A549 (cell line): ENCODE measurements at regions not wholly inside any gene's neighbourhood (a gene's known extent, or its start where the extent isn't known, plus 50 kb on each side); places are given as distances from the start of the nearest gene placed in this dataset.

Experiments used
- ATAC-seq, 2 experiments: fragments of 200-7000 bp in 1 of 2; fragments of >200 bp in 1 of 2; cut with Nextera tagmentation in 1 of 2; cut with Tn5 transposase in 1 of 2; 3 replicates each; pipeline versions ENCODE4 v1.8.0 to v1.9.1; 2018 to 2020; ENCODE audit warnings: mild to moderate bottlenecking in 1 of 2, moderate library complexity in 1 of 2
- CTCF ChIA-PET: fragments of 300-600 bp; sonication (Branson Sonifier 250); formaldehyde crosslinking; extraction: SDS; loops from one replicate; lab custom pipeline; 2021; ENCODE audit warnings: antibody characterized with exemption, inconsistent platforms; lab: Yijun Ruan, JAX
- POLR2A ChIA-PET: fragments of 350-600 bp; formaldehyde crosslinking; extraction: SDS; loops from one replicate; lab custom pipeline; 2021; ENCODE audit warnings: antibody characterized with exemption, inconsistent platforms; lab: Yijun Ruan, JAX
- DNase-seq, 2 experiments: peaks; one replicate each; pipeline versions ENCODE4 v3.0.0 to v3.0.0-alpha.2; 2011 to 2016; ENCODE audit warnings: low read depth in 1 of 2, low spot score in 1 of 2
- FAIRE-seq: peaks from 2 replicates; lab custom pipeline; 2011; peaks lifted over from hg19 to GRCh38; lab: Jason Lieb, UNC
- H3K27ac ChIP-seq, 2 experiments: fragments of >200 bp; sonication (Bioruptor Twin); formaldehyde crosslinking; 3 replicates each; pipeline ENCODE4 v1.5.1; 2016 to 2017
- H3K4me1 ChIP-seq: fragments of >200 bp; sonication (Bioruptor Twin); formaldehyde crosslinking; 3 replicates; pipeline ENCODE4 v1.6.1; 2016
- H3K4me2 ChIP-seq: fragments of >200 bp; sonication (Bioruptor Twin); formaldehyde crosslinking; 3 replicates; pipeline ENCODE4 v1.6.1; 2016
- H3K4me3 ChIP-seq: fragments of >200 bp; sonication (Bioruptor Twin); formaldehyde crosslinking; 3 replicates; pipeline ENCODE4 v1.5.1; 2016
- H3K9me3 ChIP-seq: fragments of >200 bp; sonication (Bioruptor Twin); formaldehyde crosslinking; 3 replicates; pipeline ENCODE4 v1.6.1; 2016
- CBX8 ChIP-seq: fragments of 200-600 bp; sonication (generic); IDR thresholded peaks from 2 replicates; pipeline ENCODE4 v1.6.1; 2016
- CEBPB ChIP-seq, 2 experiments: fragments of >200 bp in 1 of 2; sonication (Bioruptor Twin) in 1 of 2; formaldehyde crosslinking in 1 of 2; IDR thresholded peaks; 2 replicates each; pipeline ENCODE4 v1.6.1; 2012 to 2016
- CHD4 ChIP-seq: fragments of 200-600 bp; sonication (generic); IDR thresholded peaks from 2 replicates; pipeline ENCODE4 v1.6.1; 2016; ENCODE audit warnings: antibody characterized with exemption, mild to moderate bottlenecking, borderline replicate concordance
- EHMT2 ChIP-seq: fragments of 200-600 bp; sonication (generic); IDR thresholded peaks from 2 replicates; pipeline ENCODE4 v1.6.1; 2016; ENCODE audit warnings: antibody characterized with exemption, low read depth, mild to moderate bottlenecking, moderate library complexity
- ESRRA ChIP-seq: fragments of 150-350 bp; IDR thresholded peaks from 2 replicates; pipeline ENCODE4 v1.6.1; 2014; ENCODE audit warnings: mild to moderate bottlenecking, low read length, borderline replicate concordance
- FOSL2 ChIP-seq, 2 experiments: fragments of 450-650 bp in 1 of 2; fragments of >200 bp in 1 of 2; sonication (Bioruptor Twin) in 1 of 2; formaldehyde crosslinking; IDR thresholded peaks; 2 replicates each; pipeline versions ENCODE4 v1.5.0 to v1.6.1; 2016 to 2020; ENCODE audit warnings: mild to moderate bottlenecking in 1 of 2, moderate library complexity in 1 of 2
- HDAC2 ChIP-seq: fragments of 200-600 bp; sonication (generic); IDR thresholded peaks from 2 replicates; pipeline ENCODE4 v1.6.1; 2016
- HEYL ChIP-seq: fragments of 250-450 bp; sonication (Bioruptor Pico); IDR thresholded peaks from 2 replicates; pipeline ENCODE4 v1.8.0; 2021; ENCODE audit warnings: mild to moderate bottlenecking, moderate library complexity
- HOXA7 ChIP-seq: fragments of 250-450 bp; sonication (Bioruptor Pico); IDR thresholded peaks from 2 replicates; pipeline ENCODE4 v1.5.0; 2020; ENCODE audit warnings: mild to moderate bottlenecking, moderate library complexity
- HOXB13 ChIP-seq: fragments of 250-450 bp; sonication (Bioruptor Pico); IDR thresholded peaks from 2 replicates; pipeline ENCODE4 v1.5.0; 2020; ENCODE audit warnings: low read depth, mild to moderate bottlenecking, moderate library complexity
- JUN ChIP-seq, 2 experiments: fragments of >200 bp; sonication (Bioruptor Twin); formaldehyde crosslinking; IDR thresholded peaks; 2 replicates in 1 of 2; 3 replicates in 1 of 2; pipeline ENCODE4 v1.6.1; 2016 to 2017
- JUNB ChIP-seq: fragments of >200 bp; sonication (Bioruptor Twin); formaldehyde crosslinking; IDR thresholded peaks from 2 replicates; pipeline ENCODE4 v1.6.1; 2016
- KDM1A ChIP-seq: fragments of 200-600 bp; sonication (generic); IDR thresholded peaks from 2 replicates; pipeline ENCODE4 v1.6.1; 2016; ENCODE audit warnings: low read depth, mild to moderate bottlenecking
- MAFK ChIP-seq: fragments of 450-650 bp; IDR thresholded peaks from 2 replicates; pipeline ENCODE4 v1.6.1; 2014; ENCODE audit not compliant: partially characterized antibody
- MAZ ChIP-seq: fragments of 150-350 bp; IDR thresholded peaks from 2 replicates; pipeline ENCODE4 v1.6.1; 2014; ENCODE audit warnings: antibody characterized with exemption, low read depth, low read length, borderline replicate concordance
- NFE2L2 ChIP-seq: fragments of 150-350 bp; conservative IDR thresholded peaks from 2 replicates; pipeline ENCODE4 v1.6.1; 2014; ENCODE audit warnings: low read length
- NPAS2 ChIP-seq: fragments of 250-450 bp; sonication (Bioruptor Pico); IDR thresholded peaks from 2 replicates; pipeline ENCODE4 v1.8.0; 2022; ENCODE audit warnings: mild to moderate bottlenecking, moderate library complexity, borderline replicate concordance
- RAD21 ChIP-seq, 2 experiments: fragments of >200 bp in 1 of 2; sonication (Bioruptor Twin) in 1 of 2; formaldehyde crosslinking in 1 of 2; IDR thresholded peaks in 1 of 2; conservative IDR thresholded peaks in 1 of 2; 2 replicates in 1 of 2; 3 replicates in 1 of 2; pipeline ENCODE4 v1.6.1; 2012 to 2018; ENCODE audit warnings: inconsistent platforms in 1 of 2
- RARB ChIP-seq: fragments of 250-450 bp; sonication (Bioruptor Pico); IDR thresholded peaks from 2 replicates; pipeline ENCODE4 v1.8.0; 2021; ENCODE audit warnings: mild to moderate bottlenecking, moderate library complexity
- RCOR1 ChIP-seq: fragments of 150-350 bp; IDR thresholded peaks from 2 replicates; pipeline ENCODE4 v1.6.1; 2014; ENCODE audit warnings: antibody characterized with exemption, low read length, low read depth
- RNF2 ChIP-seq: fragments of 200-600 bp; sonication (generic); IDR thresholded peaks from 2 replicates; pipeline ENCODE4 v1.6.1; 2016; ENCODE audit warnings: low read depth, mild to moderate bottlenecking, antibody characterized with exemption, moderate library complexity, borderline replicate concordance
- TFCP2L1 ChIP-seq: fragments of 250-450 bp; sonication (Bioruptor Pico); IDR thresholded peaks from 2 replicates; pipeline ENCODE4 v1.5.0; 2021; ENCODE audit warnings: mild to moderate bottlenecking
- ZFP36 ChIP-seq: fragments of 450-650 bp; IDR thresholded peaks from 2 replicates; pipeline ENCODE4 v1.6.1; 2014; ENCODE audit warnings: borderline replicate concordance; ENCODE audit not compliant: partially characterized antibody
- ZNF302 ChIP-seq: fragments of 250-450 bp; sonication (Bioruptor Pico); IDR thresholded peaks from 2 replicates; pipeline ENCODE4 v1.9.0; 2021; ENCODE audit warnings: inconsistent platforms, mild to moderate bottlenecking, moderate library complexity
- ZSCAN20 ChIP-seq: fragments of 250-450 bp; sonication (Bioruptor Pico); IDR thresholded peaks from 2 replicates; pipeline ENCODE4 v1.8.0; 2022; ENCODE audit warnings: mild to moderate bottlenecking, moderate library complexity
- WGBS: methylation state at CpG from one replicate; pipeline ENCODE4 v1.1.6; 2017; ENCODE audit errors: missing lambda C conversion rate; 5-methylcytosine and 5-hydroxymethylcytosine counted together
- TF ChIP-seq, protein P1 (sequence below): IDR thresholded peaks from 2 replicates; pipeline ENCODE4 v1.6.1; 2012
- TF ChIP-seq, protein P2 (sequence below): fragments of >200 bp; sonication (Bioruptor Twin); formaldehyde crosslinking; IDR thresholded peaks from 3 replicates; pipeline ENCODE4 v1.6.1; 2016
- TF ChIP-seq, protein P3 (sequence below): fragments of 200-600 bp; sonication (generic); IDR thresholded peaks from 2 replicates; pipeline ENCODE4 v1.6.1; 2016; ENCODE audit warnings: antibody characterized with exemption, mild to moderate bottlenecking, moderate library complexity
- TF ChIP-seq, protein P4 (sequence below): fragments of 250-450 bp; sonication (Bioruptor Pico); IDR thresholded peaks from 2 replicates; pipeline ENCODE4 v1.5.0; 2021; ENCODE audit warnings: mild to moderate bottlenecking, moderate library complexity, borderline replicate concordance
- TF ChIP-seq, protein P5 (sequence below): IDR thresholded peaks from 2 replicates; pipeline ENCODE4 v1.6.1; 2012

GRCh38 chr3:139103484-139103883 lies 58.8 kb upstream of the PRR23C start:
- H3K9me3 ChIP-seq, result no peaks in the 10 kb centered on the region
- ATAC-seq, result no peak

GRCh38 chr3:139104062-139104461 lies 59.4 kb upstream of the PRR23C start:
- no peak for ATAC-seq
- FAIRE-seq, result no peak
- TF ChIP-seq CHD4, result no peak
- TF ChIP-seq ZNF302 (CRISPR knock-in tag), result no peak
- TF ChIP-seq HEYL (CRISPR knock-in tag), result no peak
- no peak for TF ChIP-seq NPAS2 (CRISPR knock-in tag)
- TF ChIP-seq ZSCAN20 (CRISPR knock-in tag), result no peak
- no peak for TF ChIP-seq MAZ
- TF ChIP-seq, protein P1, sequence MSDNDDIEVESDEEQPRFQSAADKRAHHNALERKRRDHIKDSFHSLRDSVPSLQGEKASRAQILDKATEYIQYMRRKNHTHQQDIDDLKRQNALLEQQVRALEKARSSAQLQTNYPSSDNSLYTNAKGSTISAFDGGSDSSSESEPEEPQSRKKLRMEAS, result no peak
- no peak for TF ChIP-seq RNF2
- TF ChIP-seq JUNB, result no peak
- TF ChIP-seq TFCP2L1 (CRISPR knock-in tag), result no peak
- no peak for TF ChIP-seq JUN (IDR thresholded peaks at IDR 0.05)
- TF ChIP-seq FOSL2 (IDR thresholded peaks at IDR 0.05), result no peak
- no peak for TF ChIP-seq FOSL2 (CRISPR knock-in tag; IDR thresholded peaks at IDR 0.05)
- no peak for TF ChIP-seq MAFK
- TF ChIP-seq HDAC2, result no peak
- TF ChIP-seq RAD21 (conservative IDR thresholded peaks at IDR 0.05 in 1 of 2, IDR thresholded peaks at IDR 0.05 in 1 of 2), result no peak
- no peak for TF ChIP-seq KDM1A
- no peak for TF ChIP-seq HOXB13 (CRISPR knock-in tag)
- POLR2A ChIA-PET, result no interaction called here
- CTCF ChIA-PET, result interaction anchor here (0.9 to 1.9 kb wide), 2 partner anchors 8 to 10 kb away, joined by 6 to 8 read pairs; no protein-coding TSS in a partner anchor
- no peak for DNase-seq
- 47% methylated on average over 5 of the region's 5 CpGs for WGBS
- no peak overlapping the region for H3K4me3 ChIP-seq
- H3K4me1 ChIP-seq, result no peaks in the 10 kb centered on the region
- H3K9me3 ChIP-seq, result no peaks in the 10 kb centered on the region
- no peak overlapping the region for H3K27ac ChIP-seq
- no peak overlapping the region for H3K4me2 ChIP-seq

More at GRCh38 chr3:139103484-139103883, 58.8 kb upstream of the PRR23C start:
- FAIRE-seq (no peak), DNase-seq (no peak)
- ChIA-PET POLR2A (no interaction called here), CTCF (interaction anchor here (0.9 to 5.9 kb wide), 3 partner anchors 8 to 247 kb away, joined by 4 to 27 read pairs (median 8); no protein-coding TSS in a partner anchor)
- Histone ChIP-seq H3K27ac (no peak overlapping the region), H3K4me2 (no peak overlapping the region), H3K4me1 (no peaks in the 10 kb centered on the region), H3K4me3 (no peak overlapping the region)
- WGBS, result 39% methylated on average over 4 of the region's 4 CpGs
- no peak for TF ChIP-seq HOXA7
- TF ChIP-seq, protein P1, result no peak
- TF ChIP-seq, protein P2, sequence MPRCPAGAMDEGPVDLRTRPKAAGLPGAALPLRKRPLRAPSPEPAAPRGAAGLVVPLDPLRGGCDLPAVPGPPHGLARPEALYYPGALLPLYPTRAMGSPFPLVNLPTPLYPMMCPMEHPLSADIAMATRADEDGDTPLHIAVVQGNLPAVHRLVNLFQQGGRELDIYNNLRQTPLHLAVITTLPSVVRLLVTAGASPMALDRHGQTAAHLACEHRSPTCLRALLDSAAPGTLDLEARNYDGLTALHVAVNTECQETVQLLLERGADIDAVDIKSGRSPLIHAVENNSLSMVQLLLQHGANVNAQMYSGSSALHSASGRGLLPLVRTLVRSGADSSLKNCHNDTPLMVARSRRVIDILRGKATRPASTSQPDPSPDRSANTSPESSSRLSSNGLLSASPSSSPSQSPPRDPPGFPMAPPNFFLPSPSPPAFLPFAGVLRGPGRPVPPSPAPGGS, result no peak
- no peak for TF ChIP-seq EHMT2
- no peak for TF ChIP-seq RAD21 (conservative IDR thresholded peaks at IDR 0.05 in 1 of 2, IDR thresholded peaks at IDR 0.05 in 1 of 2)
- TF ChIP-seq NFE2L2, result no peak
- TF ChIP-seq ESRRA, result no peak
- no peak for TF ChIP-seq ZFP36
- TF ChIP-seq CBX8, result no peak
- TF ChIP-seq, protein P3, sequence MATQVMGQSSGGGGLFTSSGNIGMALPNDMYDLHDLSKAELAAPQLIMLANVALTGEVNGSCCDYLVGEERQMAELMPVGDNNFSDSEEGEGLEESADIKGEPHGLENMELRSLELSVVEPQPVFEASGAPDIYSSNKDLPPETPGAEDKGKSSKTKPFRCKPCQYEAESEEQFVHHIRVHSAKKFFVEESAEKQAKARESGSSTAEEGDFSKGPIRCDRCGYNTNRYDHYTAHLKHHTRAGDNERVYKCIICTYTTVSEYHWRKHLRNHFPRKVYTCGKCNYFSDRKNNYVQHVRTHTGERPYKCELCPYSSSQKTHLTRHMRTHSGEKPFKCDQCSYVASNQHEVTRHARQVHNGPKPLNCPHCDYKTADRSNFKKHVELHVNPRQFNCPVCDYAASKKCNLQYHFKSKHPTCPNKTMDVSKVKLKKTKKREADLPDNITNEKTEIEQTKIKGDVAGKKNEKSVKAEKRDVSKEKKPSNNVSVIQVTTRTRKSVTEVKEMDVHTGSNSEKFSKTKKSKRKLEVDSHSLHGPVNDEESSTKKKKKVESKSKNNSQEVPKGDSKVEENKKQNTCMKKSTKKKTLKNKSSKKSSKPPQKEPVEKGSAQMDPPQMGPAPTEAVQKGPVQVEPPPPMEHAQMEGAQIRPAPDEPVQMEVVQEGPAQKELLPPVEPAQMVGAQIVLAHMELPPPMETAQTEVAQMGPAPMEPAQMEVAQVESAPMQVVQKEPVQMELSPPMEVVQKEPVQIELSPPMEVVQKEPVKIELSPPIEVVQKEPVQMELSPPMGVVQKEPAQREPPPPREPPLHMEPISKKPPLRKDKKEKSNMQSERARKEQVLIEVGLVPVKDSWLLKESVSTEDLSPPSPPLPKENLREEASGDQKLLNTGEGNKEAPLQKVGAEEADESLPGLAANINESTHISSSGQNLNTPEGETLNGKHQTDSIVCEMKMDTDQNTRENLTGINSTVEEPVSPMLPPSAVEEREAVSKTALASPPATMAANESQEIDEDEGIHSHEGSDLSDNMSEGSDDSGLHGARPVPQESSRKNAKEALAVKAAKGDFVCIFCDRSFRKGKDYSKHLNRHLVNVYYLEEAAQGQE, result no peak
- TF ChIP-seq, protein P4, sequence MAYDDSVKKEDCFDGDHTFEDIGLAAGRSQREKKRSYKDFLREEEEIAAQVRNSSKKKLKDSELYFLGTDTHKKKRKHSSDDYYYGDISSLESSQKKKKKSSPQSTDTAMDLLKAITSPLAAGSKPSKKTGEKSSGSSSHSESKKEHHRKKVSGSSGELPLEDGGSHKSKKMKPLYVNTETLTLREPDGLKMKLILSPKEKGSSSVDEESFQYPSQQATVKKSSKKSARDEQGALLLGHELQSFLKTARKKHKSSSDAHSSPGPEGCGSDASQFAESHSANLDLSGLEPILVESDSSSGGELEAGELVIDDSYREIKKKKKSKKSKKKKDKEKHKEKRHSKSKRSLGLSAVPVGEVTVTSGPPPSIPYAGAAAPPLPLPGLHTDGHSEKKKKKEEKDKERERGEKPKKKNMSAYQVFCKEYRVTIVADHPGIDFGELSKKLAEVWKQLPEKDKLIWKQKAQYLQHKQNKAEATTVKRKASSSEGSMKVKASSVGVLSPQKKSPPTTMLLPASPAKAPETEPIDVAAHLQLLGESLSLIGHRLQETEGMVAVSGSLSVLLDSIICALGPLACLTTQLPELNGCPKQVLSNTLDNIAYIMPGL, result no peak
- TF ChIP-seq RARB (CRISPR knock-in tag), result no peak
- no peak for TF ChIP-seq CHD4
- no peak for TF ChIP-seq JUNB
- TF ChIP-seq, protein P5, sequence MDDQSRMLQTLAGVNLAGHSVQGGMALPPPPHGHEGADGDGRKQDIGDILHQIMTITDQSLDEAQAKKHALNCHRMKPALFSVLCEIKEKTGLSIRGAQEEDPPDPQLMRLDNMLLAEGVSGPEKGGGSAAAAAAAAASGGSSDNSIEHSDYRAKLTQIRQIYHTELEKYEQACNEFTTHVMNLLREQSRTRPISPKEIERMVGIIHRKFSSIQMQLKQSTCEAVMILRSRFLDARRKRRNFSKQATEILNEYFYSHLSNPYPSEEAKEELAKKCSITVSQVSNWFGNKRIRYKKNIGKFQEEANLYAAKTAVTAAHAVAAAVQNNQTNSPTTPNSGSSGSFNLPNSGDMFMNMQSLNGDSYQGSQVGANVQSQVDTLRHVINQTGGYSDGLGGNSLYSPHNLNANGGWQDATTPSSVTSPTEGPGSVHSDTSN, result no peak
- no peak for TF ChIP-seq CEBPB (IDR thresholded peaks at IDR 0.05)
- no peak for TF ChIP-seq RCOR1
